ENCODE measurements at regions not wholly inside any gene's neighbourhood (a gene's known extent, or its start where the extent isn't known, plus 50 kb on each side); places are given as distances from the start of the nearest gene placed in this dataset.

- TF ChIP-seq CTCF (conservative IDR thresholded peaks at IDR 0.05 in 1 of 2, IDR thresholded peaks at IDR 0.05 in 1 of 2; ENCODE audit: low read depth in 1 of 2, low read length in 2 of 2) = no peak
- no peak for TF ChIP-seq EZH2 (IDR thresholded peaks at IDR 0.05; ENCODE audit: low read length, missing control alignments)
These were observed 90.2 kb upstream of the GADD45A start for GRCh38 chr1:67594764-67595163.

Measured in fibroblast of lung (primary cell).